IMR-90 (cell line): ENCODE measurements at regions not wholly inside any gene's neighbourhood (a gene's known extent, or its start where the extent isn't known, plus 50 kb on each side); places are given as distances from the start of the nearest gene placed in this dataset.

Experiments
- ATAC-seq: fragments of 200-7000 bp; cut with Tn5 transposase; 2 replicates; pipeline ENCODE4 v1.9.1; 2020; ENCODE audit warnings: low read depth, mild to moderate bottlenecking, moderate library complexity
- BruUV-seq: library from RNA; stranded (reverse); fragments of 400-500 nt; replicated peaks from 2 replicates; lab custom pipeline; 2021; lab: Mats Ljungman, UMichigan
- CTCF ChIA-PET: fragments of 300-600 bp; formaldehyde crosslinking; extraction: SDS; loops from one replicate; lab custom pipeline; 2021; ENCODE audit warnings: antibody characterized with exemption; lab: Yijun Ruan, JAX
- POLR2A ChIA-PET: fragments of 300-600 bp; sonication (Branson Sonifier 250); formaldehyde crosslinking; loops from one replicate; lab custom pipeline; 2022; ENCODE audit warnings: antibody characterized with exemption; ENCODE audit not compliant: unreplicated experiment; lab: Charles Lee
- DNase-seq: peaks from one replicate; pipeline ENCODE4 v3.0.0; 2013
- H2AFZ ChIP-seq: replicated peaks from 2 replicates; pipeline ENCODE3; 2013; ENCODE audit warnings: low read length, mild to moderate bottlenecking; ENCODE audit not compliant: poor library complexity
- H2AK5ac ChIP-seq: 2 replicates; pipeline ENCODE4 v1.6.1; 2013; ENCODE audit warnings: low read depth, low read length, inconsistent platforms
- H2AK9ac ChIP-seq: replicated peaks from 2 replicates; pipeline ENCODE3; 2013; ENCODE audit warnings: mild to moderate bottlenecking, low read depth, low read length, moderate library complexity; ENCODE audit not compliant: poor library complexity
- H2BK120ac ChIP-seq: 2 replicates; pipeline ENCODE4 v1.6.1; 2013; ENCODE audit warnings: low read depth, low read length, inconsistent platforms
- H2BK15ac ChIP-seq: 3 replicates; pipeline ENCODE4 v1.6.1; 2013; ENCODE audit warnings: low read depth, low read length, inconsistent platforms
- H2BK20ac ChIP-seq: 2 replicates; pipeline ENCODE4 v1.6.1; 2013; ENCODE audit warnings: low read depth, mild to moderate bottlenecking, inconsistent platforms, low read length, moderate library complexity
- H2BK5ac ChIP-seq: 2 replicates; pipeline ENCODE4 v1.6.1; 2013; ENCODE audit warnings: mild to moderate bottlenecking, low read depth, low read length, inconsistent platforms; ENCODE audit not compliant: poor library complexity, severe bottlenecking
- H3K14ac ChIP-seq: replicated peaks from 2 replicates; pipeline ENCODE4 v1.6.1; 2013; ENCODE audit warnings: low read depth, low read length, inconsistent platforms
- H3K18ac ChIP-seq: 2 replicates; pipeline ENCODE4 v1.6.1; 2013; ENCODE audit warnings: low read depth, low read length, control low read depth
- H3K23ac ChIP-seq: 2 replicates; pipeline ENCODE4 v1.6.1; 2013; ENCODE audit warnings: low read depth, low read length, inconsistent platforms
- H3K27ac ChIP-seq: 2 replicates; pipeline ENCODE4 v1.5.1; 2013; ENCODE audit warnings: mild to moderate bottlenecking, control low read depth, low read length; ENCODE audit not compliant: insufficient read depth
- H3K27me3 ChIP-seq: 2 replicates; pipeline ENCODE4 v1.6.1; 2013; ENCODE audit warnings: low read length; ENCODE audit not compliant: control insufficient read depth, insufficient read depth
- H3K36me3 ChIP-seq: 2 replicates; pipeline ENCODE4 v1.6.1; 2013; ENCODE audit warnings: low read length, mixed read lengths; ENCODE audit not compliant: control insufficient read depth, insufficient read depth
- H3K4ac ChIP-seq: 2 replicates; pipeline ENCODE4 v1.6.1; 2013; ENCODE audit warnings: low read depth, low read length, inconsistent platforms
- H3K4me1 ChIP-seq: 2 replicates; pipeline ENCODE4 v1.6.1; 2013; ENCODE audit warnings: low read length, mixed read lengths; ENCODE audit not compliant: control insufficient read depth, insufficient read depth
- H3K4me2 ChIP-seq: 2 replicates; pipeline ENCODE4 v1.6.1; 2013; ENCODE audit warnings: low read depth, mild to moderate bottlenecking, control low read depth, low read length, moderate library complexity
- H3K4me3 ChIP-seq: 2 replicates; pipeline ENCODE4 v1.5.1; 2013; ENCODE audit warnings: low read depth, mild to moderate bottlenecking, control low read depth, low read length, moderate library complexity; ENCODE audit not compliant: insufficient read depth
- H3K56ac ChIP-seq: 2 replicates; pipeline ENCODE4 v1.6.1; 2013; ENCODE audit warnings: low read length, inconsistent platforms; ENCODE audit not compliant: insufficient read depth; ENCODE audit errors: extremely low read depth
- H3K79me1 ChIP-seq, 2 experiments: 2 replicates each; pipeline ENCODE4 v1.6.1; 2013; ENCODE audit warnings: low read length in 2 of 2, inconsistent platforms in 1 of 2, low read depth in 1 of 2
- H3K9ac ChIP-seq: 2 replicates; pipeline ENCODE4 v1.6.1; 2013; ENCODE audit warnings: low read depth, low read length, control low read depth
- H3K9me1 ChIP-seq: 2 replicates; pipeline ENCODE4 v1.6.1; 2013; ENCODE audit warnings: low read length, inconsistent platforms; ENCODE audit not compliant: insufficient read depth
- H3K9me3 ChIP-seq: 2 replicates; pipeline ENCODE4 v1.6.1; 2013; ENCODE audit warnings: low read length; ENCODE audit not compliant: control insufficient read depth, insufficient read depth
- H4K20me1 ChIP-seq: 2 replicates; pipeline ENCODE4 v1.6.1; 2013; ENCODE audit warnings: low read length, inconsistent platforms; ENCODE audit not compliant: insufficient read depth
- H4K5ac ChIP-seq: 2 replicates; pipeline ENCODE4 v1.6.1; 2013; ENCODE audit warnings: mild to moderate bottlenecking, low read depth, low read length, control low read depth
- H4K8ac ChIP-seq, 2 experiments: 2 replicates each; pipeline ENCODE4 v1.6.1; 2013; ENCODE audit warnings: low read depth in 2 of 2, low read length in 2 of 2, control low read depth in 1 of 2, inconsistent platforms in 1 of 2
- H4K91ac ChIP-seq: 2 replicates; pipeline ENCODE4 v1.6.1; 2013; ENCODE audit warnings: low read depth, low read length, inconsistent platforms; ENCODE audit not compliant: insufficient read depth
- RFX5 ChIP-seq: IDR thresholded peaks from 2 replicates; pipeline ENCODE4 v1.8.0; 2012; ENCODE audit warnings: low read depth, mild to moderate bottlenecking, low read length, moderate library complexity
- WGBS, 2 experiments: methylation state at CpG; one replicate each; pipeline versions ENCODE4 v1.1.5 to v1.1.7; 2013; ENCODE audit warnings: missing lambda C conversion rate in 2 of 2; ENCODE audit not compliant: insufficient read length in 1 of 2; ENCODE audit errors: extremely low coverage in 2 of 2; 5-methylcytosine and 5-hydroxymethylcytosine counted together
- dilution Hi-C: fragments of 300-500 bp; cut with HindIII; formaldehyde crosslinking; loops from one replicate; pipeline ENCODE4 v1.14.3; 2018; ENCODE audit warnings: low sequenced_read_pairs; ENCODE audit not compliant: unreplicated experiment
- in situ Hi-C: fragments of 300-500 bp; cut with MboI; formaldehyde crosslinking; loops from 3 replicates; pipeline ENCODE4 v1.14.3; 2019; ENCODE audit warnings: low sequenced_read_pairs, inconsistent platforms, mixed read lengths
- intact Hi-C: fragments of 100-400 bp; cut with micrococcal nuclease; formaldehyde crosslinking; loops from 2 replicates; pipeline ENCODE4 v1.10.0; 2022
- TF ChIP-seq, protein P1 (sequence below): fragments of 150-350 bp; IDR thresholded peaks from 2 replicates; pipeline ENCODE4 v1.6.1; 2016; ENCODE audit warnings: low read depth, mild to moderate bottlenecking, low read length, moderate library complexity, borderline replicate concordance

DNA sequence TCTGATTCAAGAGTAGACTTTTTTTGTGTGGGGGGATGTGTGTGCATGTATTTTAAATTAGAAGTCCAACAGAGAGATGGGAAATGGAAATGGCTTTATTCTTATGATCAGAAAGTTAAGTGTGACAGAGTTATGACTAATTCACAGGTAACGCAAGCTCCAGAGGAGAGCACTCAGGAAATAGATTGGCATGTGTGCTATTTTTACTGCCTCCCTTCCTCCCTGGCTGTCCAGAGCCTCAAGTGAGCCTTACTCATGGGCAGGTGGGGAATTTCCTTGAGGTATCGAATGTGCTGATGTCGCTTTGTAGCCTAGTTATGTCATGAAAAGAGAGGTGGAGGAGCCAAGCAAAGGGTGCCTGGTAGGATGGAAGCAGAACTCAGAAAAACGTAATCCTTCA lies 70.3 kb upstream of the BDNF start:
- no peak overlapping the region for H3K9ac ChIP-seq
- H3K79me1 ChIP-seq: no peaks in the 10 kb centered on the region
- H3K4ac ChIP-seq: no peak overlapping the region
- TF ChIP-seq, protein P1, sequence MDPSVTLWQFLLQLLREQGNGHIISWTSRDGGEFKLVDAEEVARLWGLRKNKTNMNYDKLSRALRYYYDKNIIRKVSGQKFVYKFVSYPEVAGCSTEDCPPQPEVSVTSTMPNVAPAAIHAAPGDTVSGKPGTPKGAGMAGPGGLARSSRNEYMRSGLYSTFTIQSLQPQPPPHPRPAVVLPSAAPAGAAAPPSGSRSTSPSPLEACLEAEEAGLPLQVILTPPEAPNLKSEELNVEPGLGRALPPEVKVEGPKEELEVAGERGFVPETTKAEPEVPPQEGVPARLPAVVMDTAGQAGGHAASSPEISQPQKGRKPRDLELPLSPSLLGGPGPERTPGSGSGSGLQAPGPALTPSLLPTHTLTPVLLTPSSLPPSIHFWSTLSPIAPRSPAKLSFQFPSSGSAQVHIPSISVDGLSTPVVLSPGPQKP: no peak
- no peak for TF ChIP-seq RFX5
- no peak overlapping the region for H3K14ac ChIP-seq
- H3K4me2 ChIP-seq: no peak overlapping the region
- H3K23ac ChIP-seq: no peak overlapping the region
- no peak overlapping the region for H2AFZ ChIP-seq
- dilution Hi-C loops: no loop called here
- no peak overlapping the region for H4K91ac ChIP-seq
- H2BK20ac ChIP-seq: no peak overlapping the region
- DNase-seq (no peak), ATAC-seq (no peak)
- no peaks in the 10 kb centered on the region for H3K9me3 ChIP-seq
- no peak overlapping the region for H4K5ac ChIP-seq
- H4K20me1 ChIP-seq: no peaks in the 10 kb centered on the region
- no peak overlapping the region for H2BK120ac ChIP-seq
- H3K27me3 ChIP-seq: peaks cover 2% of the 10 kb centered on the region; the same call in 1 of the 2 replicates
- no peak overlapping the region for H2AK9ac ChIP-seq
- POLR2A ChIA-PET: no interaction called here
- no peaks in the 10 kb centered on the region for H3K4me1 ChIP-seq
- H2BK15ac ChIP-seq: no peak overlapping the region
- H3K27ac ChIP-seq: no peak overlapping the region
- H3K18ac ChIP-seq: no peak overlapping the region
- no peak overlapping the region for H4K8ac ChIP-seq
- no peaks in the 10 kb centered on the region for H3K36me3 ChIP-seq
- H3K4me3 ChIP-seq: no peak overlapping the region
- intact Hi-C loops: no loop called here
- CTCF ChIA-PET: no interaction called here
- H2BK5ac ChIP-seq: no peak overlapping the region
- in situ Hi-C loops: no loop called here
- H3K56ac ChIP-seq: no peak overlapping the region
- no peak overlapping the region for H2AK5ac ChIP-seq
- no TSS peak for BruUV-seq
- no peaks in the 10 kb centered on the region for H3K9me1 ChIP-seq
- no CpG with 5 or more reads among the region's 4 CpGs for WGBS, 2 experiments
